ENCODE measurements at regions not wholly inside any gene's neighbourhood (a gene's known extent, or its start where the extent isn't known, plus 50 kb on each side); places are given as distances from the start of the nearest gene placed in this dataset.

DNA sequence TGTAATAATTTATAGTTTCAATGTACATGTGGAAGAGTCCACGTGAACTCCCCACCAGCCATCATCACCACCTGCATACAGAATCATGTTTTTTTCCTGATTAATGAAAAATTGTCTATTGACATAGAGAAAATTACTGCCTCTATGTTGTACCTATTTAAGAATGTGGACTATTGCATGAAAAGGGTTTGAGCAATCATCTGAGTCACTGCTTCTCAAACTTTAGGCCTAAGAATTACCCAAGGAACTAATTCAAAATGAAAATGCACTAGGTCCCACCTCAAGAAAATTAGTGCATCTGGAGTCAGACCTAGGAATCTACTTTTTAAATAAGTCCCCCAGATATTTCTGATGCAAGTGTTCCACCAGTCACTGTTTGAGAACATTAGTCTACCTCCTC is 709.3 kb downstream of the MAT2B start:
- TF ChIP-seq POLR2A (IDR thresholded peaks at IDR 0.05), result no peak
- TF ChIP-seq, protein P1, sequence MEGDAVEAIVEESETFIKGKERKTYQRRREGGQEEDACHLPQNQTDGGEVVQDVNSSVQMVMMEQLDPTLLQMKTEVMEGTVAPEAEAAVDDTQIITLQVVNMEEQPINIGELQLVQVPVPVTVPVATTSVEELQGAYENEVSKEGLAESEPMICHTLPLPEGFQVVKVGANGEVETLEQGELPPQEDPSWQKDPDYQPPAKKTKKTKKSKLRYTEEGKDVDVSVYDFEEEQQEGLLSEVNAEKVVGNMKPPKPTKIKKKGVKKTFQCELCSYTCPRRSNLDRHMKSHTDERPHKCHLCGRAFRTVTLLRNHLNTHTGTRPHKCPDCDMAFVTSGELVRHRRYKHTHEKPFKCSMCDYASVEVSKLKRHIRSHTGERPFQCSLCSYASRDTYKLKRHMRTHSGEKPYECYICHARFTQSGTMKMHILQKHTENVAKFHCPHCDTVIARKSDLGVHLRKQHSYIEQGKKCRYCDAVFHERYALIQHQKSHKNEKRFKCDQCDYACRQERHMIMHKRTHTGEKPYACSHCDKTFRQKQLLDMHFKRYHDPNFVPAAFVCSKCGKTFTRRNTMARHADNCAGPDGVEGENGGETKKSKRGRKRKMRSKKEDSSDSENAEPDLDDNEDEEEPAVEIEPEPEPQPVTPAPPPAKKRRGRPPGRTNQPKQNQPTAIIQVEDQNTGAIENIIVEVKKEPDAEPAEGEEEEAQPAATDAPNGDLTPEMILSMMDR (IDR thresholded peaks at IDR 0.05), result no peak
